ENCODE measurements at regions not wholly inside any gene's neighbourhood (a gene's known extent, or its start where the extent isn't known, plus 50 kb on each side); places are given as distances from the start of the nearest gene placed in this dataset.

DNA sequence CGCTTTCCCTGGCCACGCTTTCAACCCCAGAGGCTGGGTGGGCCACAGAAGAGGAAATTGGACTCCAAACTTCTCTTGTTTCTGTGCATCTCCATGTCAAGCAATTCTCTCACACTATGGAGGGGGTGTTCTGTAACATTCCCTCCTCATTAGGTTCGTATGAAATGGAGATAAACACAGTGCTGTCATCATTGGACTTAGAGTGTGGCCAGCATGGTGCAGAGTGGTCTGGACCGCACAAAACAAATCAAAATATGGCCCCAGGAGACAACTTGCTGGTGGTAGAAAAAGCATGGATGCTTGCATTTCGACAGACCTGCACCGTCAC is 655.2 kb downstream of the BNC2 start:
- TF ChIP-seq, protein P1, sequence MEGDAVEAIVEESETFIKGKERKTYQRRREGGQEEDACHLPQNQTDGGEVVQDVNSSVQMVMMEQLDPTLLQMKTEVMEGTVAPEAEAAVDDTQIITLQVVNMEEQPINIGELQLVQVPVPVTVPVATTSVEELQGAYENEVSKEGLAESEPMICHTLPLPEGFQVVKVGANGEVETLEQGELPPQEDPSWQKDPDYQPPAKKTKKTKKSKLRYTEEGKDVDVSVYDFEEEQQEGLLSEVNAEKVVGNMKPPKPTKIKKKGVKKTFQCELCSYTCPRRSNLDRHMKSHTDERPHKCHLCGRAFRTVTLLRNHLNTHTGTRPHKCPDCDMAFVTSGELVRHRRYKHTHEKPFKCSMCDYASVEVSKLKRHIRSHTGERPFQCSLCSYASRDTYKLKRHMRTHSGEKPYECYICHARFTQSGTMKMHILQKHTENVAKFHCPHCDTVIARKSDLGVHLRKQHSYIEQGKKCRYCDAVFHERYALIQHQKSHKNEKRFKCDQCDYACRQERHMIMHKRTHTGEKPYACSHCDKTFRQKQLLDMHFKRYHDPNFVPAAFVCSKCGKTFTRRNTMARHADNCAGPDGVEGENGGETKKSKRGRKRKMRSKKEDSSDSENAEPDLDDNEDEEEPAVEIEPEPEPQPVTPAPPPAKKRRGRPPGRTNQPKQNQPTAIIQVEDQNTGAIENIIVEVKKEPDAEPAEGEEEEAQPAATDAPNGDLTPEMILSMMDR (IDR thresholded peaks at IDR 0.05) = no peak
- TF ChIP-seq POLR2A (IDR thresholded peaks at IDR 0.05) (no peak), POLR2AphosphoS5 (IDR thresholded peaks at IDR 0.05; ENCODE audit: insufficient read depth in 1 of 2, low read depth in 1 of 2) (no peak)
